ENCODE measurements at regions not wholly inside any gene's neighbourhood (a gene's known extent, or its start where the extent isn't known, plus 50 kb on each side); places are given as distances from the start of the nearest gene placed in this dataset.

- Mint-ChIP-seq H3K27ac (ENCODE audit: low read depth) (no peak overlapping the region), H3K9me3 (peaks cover 16% of the 10 kb centered on the region), H3K4me1 (no peaks in the 10 kb centered on the region), H3K36me3 (ENCODE audit: insufficient read depth) (no peaks in the 10 kb centered on the region), H3K4me3 (no peak overlapping the region), H3K27me3 (no peaks in the 10 kb centered on the region)
- no peak for DNase-seq (ENCODE audit: low spot score in 2 of 2)
- no peak for ATAC-seq (replicated peaks; ENCODE audit: extremely low read depth, poor library complexity, severe bottlenecking)
Observed at GRCh38 chr5:2851895-2852294, 100.4 kb upstream of the IRX2 start.

- Mint-ChIP-seq H3K4me1 (no peaks in the 10 kb centered on the region), H3K4me3 (no peak overlapping the region), H3K9me3 (peaks cover 11% of the 10 kb centered on the region), H3K27ac (ENCODE audit: low read depth) (no peak overlapping the region), H3K27me3 (no peaks in the 10 kb centered on the region), H3K36me3 (ENCODE audit: insufficient read depth) (no peaks in the 10 kb centered on the region)
- ATAC-seq (replicated peaks; ENCODE audit: extremely low read depth, poor library complexity, severe bottlenecking) (no peak), DNase-seq (ENCODE audit: low spot score in 2 of 2) (no peak)
Observed at GRCh38 chr5:2849429-2849828, 98.0 kb upstream of the IRX2 start.

GRCh38 chr5:2848619-2849018 is 97.1 kb upstream of the IRX2 start:
- ATAC-seq (replicated peaks; ENCODE audit: extremely low read depth, poor library complexity, severe bottlenecking), result no peak
- Mint-ChIP-seq H3K9me3 (peaks cover 11% of the 10 kb centered on the region), H3K36me3 (ENCODE audit: insufficient read depth) (no peaks in the 10 kb centered on the region), H3K27ac (ENCODE audit: low read depth) (no peak overlapping the region), H3K27me3 (no peaks in the 10 kb centered on the region), H3K4me1 (no peaks in the 10 kb centered on the region), H3K4me3 (no peak overlapping the region)
- DNase-seq (ENCODE audit: low spot score in 2 of 2), result no peak

GRCh38 chr5:2847608-2848007 is 96.1 kb upstream of the IRX2 start:
- DNase-seq (ENCODE audit: low spot score in 2 of 2) (no peak), ATAC-seq (replicated peaks; ENCODE audit: extremely low read depth, poor library complexity, severe bottlenecking) (no peak)
- Mint-ChIP-seq H3K27me3 (no peaks in the 10 kb centered on the region), H3K36me3 (ENCODE audit: insufficient read depth) (no peaks in the 10 kb centered on the region), H3K9me3 (peaks cover 11% of the 10 kb centered on the region), H3K27ac (ENCODE audit: low read depth) (no peak overlapping the region), H3K4me3 (no peak overlapping the region), H3K4me1 (no peaks in the 10 kb centered on the region)

GRCh38 chr5:2841208-2841607 is 89.7 kb upstream of the IRX2 start:
- no peak overlapping the region for H3K4me3 Mint-ChIP-seq
- DNase-seq (ENCODE audit: low spot score in 2 of 2), result no peak
- H3K27ac Mint-ChIP-seq (ENCODE audit: low read depth), result no peak overlapping the region
- no peaks in the 10 kb centered on the region for H3K4me1 Mint-ChIP-seq
- no peaks in the 10 kb centered on the region for H3K27me3 Mint-ChIP-seq
- no peak for ATAC-seq (replicated peaks; ENCODE audit: extremely low read depth, poor library complexity, severe bottlenecking)
- H3K36me3 Mint-ChIP-seq (ENCODE audit: insufficient read depth), result no peaks in the 10 kb centered on the region
- H3K9me3 Mint-ChIP-seq, result peaks cover 11% of the 10 kb centered on the region

GRCh38 chr5:2840372-2840915 is 89.0 kb upstream of the IRX2 start:
- Mint-ChIP-seq H3K4me1 (no peaks in the 10 kb centered on the region), H3K9me3 (peaks cover 4% of the 10 kb centered on the region), H3K36me3 (ENCODE audit: insufficient read depth) (no peaks in the 10 kb centered on the region)

GRCh38 chr5:2836133-2836532 is 84.7 kb upstream of the IRX2 start:
- Mint-ChIP-seq H3K4me1 (no peaks in the 10 kb centered on the region), H3K36me3 (ENCODE audit: insufficient read depth) (no peaks in the 10 kb centered on the region), H3K27ac (ENCODE audit: low read depth) (no peak overlapping the region), H3K4me3 (no peak overlapping the region), H3K27me3 (no peaks in the 10 kb centered on the region), H3K9me3 (no peaks in the 10 kb centered on the region)
- no peak for DNase-seq (ENCODE audit: low spot score in 2 of 2)
- no peak for ATAC-seq (replicated peaks; ENCODE audit: extremely low read depth, poor library complexity, severe bottlenecking)

More at GRCh38 chr5:2840372-2840915, 89.0 kb upstream of the IRX2 start:
- Mint-ChIP-seq H3K4me3 (no peak overlapping the region), H3K27me3 (no peaks in the 10 kb centered on the region), H3K27ac (ENCODE audit: low read depth) (no peak overlapping the region)
- ATAC-seq (replicated peaks; ENCODE audit: extremely low read depth, poor library complexity, severe bottlenecking) (no peak), DNase-seq (ENCODE audit: low spot score in 2 of 2) (no peak)

- no peak overlapping the region for H3K27ac Mint-ChIP-seq (ENCODE audit: low read depth)
- H3K4me1 Mint-ChIP-seq, result no peaks in the 10 kb centered on the region
- DNase-seq (ENCODE audit: low spot score in 2 of 2) (no peak), ATAC-seq (replicated peaks; ENCODE audit: extremely low read depth, poor library complexity, severe bottlenecking) (no peak)
- no peaks in the 10 kb centered on the region for H3K9me3 Mint-ChIP-seq
- H3K27me3 Mint-ChIP-seq, result no peaks in the 10 kb centered on the region
- H3K4me3 Mint-ChIP-seq, result no peak overlapping the region
- H3K36me3 Mint-ChIP-seq (ENCODE audit: insufficient read depth), result no peaks in the 10 kb centered on the region
Observed at GRCh38 chr5:2833556-2833955, 82.1 kb upstream of the IRX2 start.

- H3K4me3 Mint-ChIP-seq, result no peak overlapping the region
- H3K4me1 Mint-ChIP-seq, result no peaks in the 10 kb centered on the region
- H3K27me3 Mint-ChIP-seq, result no peaks in the 10 kb centered on the region
- no peak for ATAC-seq (replicated peaks; ENCODE audit: extremely low read depth, poor library complexity, severe bottlenecking)
- DNase-seq (ENCODE audit: low spot score in 2 of 2), result no peak
- no peak overlapping the region for H3K27ac Mint-ChIP-seq (ENCODE audit: low read depth)
- no peaks in the 10 kb centered on the region for H3K9me3 Mint-ChIP-seq
- H3K36me3 Mint-ChIP-seq (ENCODE audit: insufficient read depth), result no peaks in the 10 kb centered on the region
Observed at GRCh38 chr5:2832394-2832793, 80.9 kb upstream of the IRX2 start.

- Mint-ChIP-seq H3K27ac (ENCODE audit: low read depth) (no peak overlapping the region), H3K4me3 (no peak overlapping the region), H3K36me3 (ENCODE audit: insufficient read depth) (no peaks in the 10 kb centered on the region), H3K9me3 (peaks cover 9% of the 10 kb centered on the region), H3K4me1 (no peaks in the 10 kb centered on the region), H3K27me3 (no peaks in the 10 kb centered on the region)
- DNase-seq (ENCODE audit: low spot score in 2 of 2), result no peak
- ATAC-seq (replicated peaks; ENCODE audit: extremely low read depth, poor library complexity, severe bottlenecking), result no peak
Observed at GRCh38 chr5:2829239-2829638, 77.8 kb upstream of the IRX2 start.

- H3K9me3 Mint-ChIP-seq, result peaks cover 5% of the 10 kb centered on the region
- no peaks in the 10 kb centered on the region for H3K4me1 Mint-ChIP-seq
- DNase-seq (ENCODE audit: low spot score in 2 of 2) (no peak), ATAC-seq (replicated peaks; ENCODE audit: extremely low read depth, poor library complexity, severe bottlenecking) (no peak)
- H3K36me3 Mint-ChIP-seq (ENCODE audit: insufficient read depth), result no peaks in the 10 kb centered on the region
- no peaks in the 10 kb centered on the region for H3K27me3 Mint-ChIP-seq
- H3K27ac Mint-ChIP-seq (ENCODE audit: low read depth), result no peak overlapping the region
- no peak overlapping the region for H3K4me3 Mint-ChIP-seq
Observed at GRCh38 chr5:2818936-2819335, 67.5 kb upstream of the IRX2 start.

GRCh38 chr5:2817031-2817603 is 65.6 kb upstream of the IRX2 start:
- H3K36me3 Mint-ChIP-seq (ENCODE audit: insufficient read depth), result no peaks in the 10 kb centered on the region
- no peaks in the 10 kb centered on the region for H3K27me3 Mint-ChIP-seq
- ATAC-seq (replicated peaks; ENCODE audit: extremely low read depth, poor library complexity, severe bottlenecking) (no peak), DNase-seq (ENCODE audit: low spot score in 2 of 2) (no peak)
- no peaks in the 10 kb centered on the region for H3K9me3 Mint-ChIP-seq
- no peak overlapping the region for H3K27ac Mint-ChIP-seq (ENCODE audit: low read depth)
- no peak overlapping the region for H3K4me3 Mint-ChIP-seq
- H3K4me1 Mint-ChIP-seq, result no peaks in the 10 kb centered on the region

GRCh38 chr5:2813678-2814077 is 62.2 kb upstream of the IRX2 start:
- H3K4me1 Mint-ChIP-seq, result no peaks in the 10 kb centered on the region
- no peaks in the 10 kb centered on the region for H3K9me3 Mint-ChIP-seq
- no peaks in the 10 kb centered on the region for H3K36me3 Mint-ChIP-seq (ENCODE audit: insufficient read depth)
- no peak for ATAC-seq (replicated peaks; ENCODE audit: extremely low read depth, poor library complexity, severe bottlenecking)
- DNase-seq (ENCODE audit: low spot score in 2 of 2), result no peak
- no peak overlapping the region for H3K4me3 Mint-ChIP-seq
- no peak overlapping the region for H3K27ac Mint-ChIP-seq (ENCODE audit: low read depth)
- no peaks in the 10 kb centered on the region for H3K27me3 Mint-ChIP-seq

Data from central memory CD8-positive, alpha-beta T cell (primary cell).